Thyroid gland (tissue), 4 donors: ENCODE measurements at regions not wholly inside any gene's neighbourhood (a gene's known extent, or its start where the extent isn't known, plus 50 kb on each side); places are given as distances from the start of the nearest gene placed in this dataset.

Source experiments
- DNase-seq, 2 donors: peaks; one replicate each; pipeline ENCODE4 v3.0.0-alpha.2; 2019
- H3K27ac ChIP-seq, 3 donors: fragments of 200-600 bp; sonication (generic); 1 replicate in 2 of 3; 2 replicates in 1 of 3; pipeline ENCODE4 v1.5.1; 2016 to 2019; ENCODE audit warnings: mild to moderate bottlenecking in 1 of 3, moderate library complexity in 1 of 3
- H3K27me3 ChIP-seq: fragments of 200-600 bp; sonication (generic); one replicate; pipeline ENCODE4 v1.5.1; 2019
- H3K36me3 ChIP-seq, 2 donors: fragments of 200-600 bp; sonication (generic); one replicate each; pipeline ENCODE4 v1.5.1; 2016 to 2019
- H3K4me1 ChIP-seq, 2 donors: fragments of 200-600 bp; sonication (generic); one replicate each; pipeline ENCODE4 v1.5.1; 2017 to 2019
- H3K4me3 ChIP-seq, 3 donors: fragments of 200-600 bp; sonication (generic); replicated peaks in 1 of 3; 1 replicate in 2 of 3; 2 replicates in 1 of 3; pipeline ENCODE4 v1.5.1; 2016; ENCODE audit warnings: mild to moderate bottlenecking in 1 of 3
- H3K9me3 ChIP-seq: fragments of 200-600 bp; sonication (generic); one replicate; pipeline ENCODE4 v1.5.1; 2017
- POLR2A ChIP-seq, 2 donors: fragments of 450-650 bp; IDR thresholded peaks; one replicate each; pipeline ENCODE4 v1.6.1; 2017; ENCODE audit warnings: antibody characterized with exemption in 2 of 2, mild to moderate bottlenecking in 2 of 2, moderate library complexity in 1 of 2
- WGBS, 2 donors: methylation state at CpG; one replicate each; pipeline ENCODE4 v1.1.5; 2017; 5-methylcytosine and 5-hydroxymethylcytosine counted together
- intact Hi-C: fragments of 100-400 bp; cut with DNase I; formaldehyde crosslinking; loops from one replicate; pipeline ENCODE4 v1.15.1; 2023
- TF ChIP-seq, protein P1 (sequence below), 6 experiments: fragments of 200-600 bp in 3 of 6; fragments of 450-650 bp in 3 of 6; sonication (generic) in 3 of 6; IDR thresholded peaks; one replicate each; pipeline ENCODE4 v1.5.1; 2016 to 2019; ENCODE audit warnings: antibody characterized with exemption in 6 of 6, mild to moderate bottlenecking in 2 of 6, inconsistent platforms in 1 of 6, moderate library complexity in 1 of 6

DNA sequence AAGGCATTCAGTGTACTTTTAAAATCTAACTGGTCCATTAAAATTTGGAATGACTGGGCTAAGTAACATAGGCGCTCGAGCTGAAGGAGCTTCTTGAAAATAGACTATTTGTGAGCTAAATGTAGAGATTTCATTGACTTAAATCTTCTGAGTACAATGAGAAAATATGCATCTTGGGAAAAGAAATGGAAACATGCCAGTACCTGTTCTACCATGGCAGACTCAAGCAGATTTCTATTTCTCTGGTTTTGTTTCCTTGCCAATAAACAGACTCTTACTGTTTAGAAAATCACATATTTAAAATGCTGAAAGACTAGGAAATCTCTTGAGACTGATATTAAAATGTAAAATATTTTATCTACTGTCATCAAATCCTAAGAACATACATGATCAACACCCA is 678.1 kb downstream of the FAT4 start:
- no peaks in the 10 kb centered on the region for H3K36me3 ChIP-seq
- no peak overlapping the region for H3K27ac ChIP-seq
- WGBS, 2 donors = 60 to 63% methylated on average over 2 of the region's 2 CpGs
- intact Hi-C loops = no loop called here
- H3K27me3 ChIP-seq = no peaks in the 10 kb centered on the region
- H3K4me1 ChIP-seq = peaks cover 0 to 12% of the 10 kb centered on the region in 2 donors
- DNase-seq = no peak
- H3K4me3 ChIP-seq = no peak overlapping the region
- TF ChIP-seq, protein P1, sequence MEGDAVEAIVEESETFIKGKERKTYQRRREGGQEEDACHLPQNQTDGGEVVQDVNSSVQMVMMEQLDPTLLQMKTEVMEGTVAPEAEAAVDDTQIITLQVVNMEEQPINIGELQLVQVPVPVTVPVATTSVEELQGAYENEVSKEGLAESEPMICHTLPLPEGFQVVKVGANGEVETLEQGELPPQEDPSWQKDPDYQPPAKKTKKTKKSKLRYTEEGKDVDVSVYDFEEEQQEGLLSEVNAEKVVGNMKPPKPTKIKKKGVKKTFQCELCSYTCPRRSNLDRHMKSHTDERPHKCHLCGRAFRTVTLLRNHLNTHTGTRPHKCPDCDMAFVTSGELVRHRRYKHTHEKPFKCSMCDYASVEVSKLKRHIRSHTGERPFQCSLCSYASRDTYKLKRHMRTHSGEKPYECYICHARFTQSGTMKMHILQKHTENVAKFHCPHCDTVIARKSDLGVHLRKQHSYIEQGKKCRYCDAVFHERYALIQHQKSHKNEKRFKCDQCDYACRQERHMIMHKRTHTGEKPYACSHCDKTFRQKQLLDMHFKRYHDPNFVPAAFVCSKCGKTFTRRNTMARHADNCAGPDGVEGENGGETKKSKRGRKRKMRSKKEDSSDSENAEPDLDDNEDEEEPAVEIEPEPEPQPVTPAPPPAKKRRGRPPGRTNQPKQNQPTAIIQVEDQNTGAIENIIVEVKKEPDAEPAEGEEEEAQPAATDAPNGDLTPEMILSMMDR (IDR thresholded peaks at IDR 0.05) = no peak
- no peak for TF ChIP-seq POLR2A (IDR thresholded peaks at IDR 0.05)
- H3K9me3 ChIP-seq = no peaks in the 10 kb centered on the region

GRCh38 chr4:125994024-125994423 is 679.3 kb downstream of the FAT4 start:
- intact Hi-C loops = no loop called here
- Histone ChIP-seq H3K36me3 (no peaks in the 10 kb centered on the region), H3K4me1 (peaks cover 0 to 12% of the 10 kb centered on the region in 2 donors), H3K27me3 (no peaks in the 10 kb centered on the region), H3K27ac (no peak overlapping the region), H3K9me3 (no peaks in the 10 kb centered on the region), H3K4me3 (no peak overlapping the region)
- TF ChIP-seq, protein P1 (IDR thresholded peaks at IDR 0.05) = no peak
- no peak for TF ChIP-seq POLR2A (IDR thresholded peaks at IDR 0.05)
- DNase-seq = no peak
- 84 to 87% methylated on average over 9 of the region's 9 CpGs for WGBS, 2 donors

GRCh38 chr4:125994430-125994829 is 679.7 kb downstream of the FAT4 start:
- intact Hi-C loops = no loop called here
- H3K9me3 ChIP-seq = no peaks in the 10 kb centered on the region
- 58 to 69% methylated on average over 1 of the region's 1 CpG for WGBS, 2 donors
- H3K4me3 ChIP-seq = no peak overlapping the region
- H3K4me1 ChIP-seq = peaks cover 0 to 10% of the 10 kb centered on the region in 2 donors
- TF ChIP-seq, protein P1 (IDR thresholded peaks at IDR 0.05) = no peak
- no peak for TF ChIP-seq POLR2A (IDR thresholded peaks at IDR 0.05)
- DNase-seq = no peak
- no peaks in the 10 kb centered on the region for H3K27me3 ChIP-seq
- H3K27ac ChIP-seq = no peak overlapping the region
- H3K36me3 ChIP-seq = no peaks in the 10 kb centered on the region

DNA sequence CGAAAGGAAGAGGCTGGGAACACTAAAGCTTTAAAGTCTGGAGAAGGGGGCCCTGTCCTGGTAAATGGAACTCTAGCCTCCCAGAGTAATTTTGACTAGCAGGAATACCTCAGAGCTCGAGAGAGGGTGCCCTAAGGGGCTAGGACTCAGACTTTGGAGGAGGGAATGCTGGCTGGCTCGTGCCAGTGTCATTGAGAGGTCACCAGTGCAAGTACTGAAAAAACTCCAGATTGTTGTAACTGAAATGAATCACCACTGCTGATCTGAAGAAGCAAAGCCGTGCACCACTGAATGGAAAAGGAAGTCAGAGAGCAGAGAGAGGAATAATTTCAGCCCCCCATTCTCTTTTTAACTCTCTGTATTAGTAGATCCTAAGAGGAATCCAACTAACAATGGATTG is 690.2 kb downstream of the FAT4 start:
- 30 to 33% methylated on average over 4 of the region's 4 CpGs for WGBS, 2 donors
- TF ChIP-seq, protein P1 (IDR thresholded peaks at IDR 0.05) = no peak
- TF ChIP-seq POLR2A (IDR thresholded peaks at IDR 0.05) = no peak
- Histone ChIP-seq H3K4me3 (no peak overlapping the region), H3K4me1 (no peaks in the 10 kb centered on the region), H3K36me3 (no peaks in the 10 kb centered on the region), H3K27ac (no peak overlapping the region), H3K9me3 (no peaks in the 10 kb centered on the region), H3K27me3 (no peaks in the 10 kb centered on the region)
- peak; percentile 35 to 47 for DNase-seq
- intact Hi-C loops = no loop called here

- intact Hi-C loops = no loop called here
- no peaks in the 10 kb centered on the region for H3K27me3 ChIP-seq
- TF ChIP-seq POLR2A (IDR thresholded peaks at IDR 0.05) = no peak
- TF ChIP-seq, protein P1 (IDR thresholded peaks at IDR 0.05) = no peak
- no peak overlapping the region for H3K4me3 ChIP-seq
- 95% methylated on average over 3 of the region's 3 CpGs for WGBS, 2 donors
- no peak overlapping the region for H3K27ac ChIP-seq
- H3K4me1 ChIP-seq = no peaks in the 10 kb centered on the region
- H3K36me3 ChIP-seq = no peaks in the 10 kb centered on the region
- no peaks in the 10 kb centered on the region for H3K9me3 ChIP-seq
- no peak for DNase-seq
Measured at GRCh38 chr4:126007142-126007541, 692.4 kb downstream of the FAT4 start.
